ENCODE measurements at regions not wholly inside any gene's neighbourhood (a gene's known extent, or its start where the extent isn't known, plus 50 kb on each side); places are given as distances from the start of the nearest gene placed in this dataset.

DNA sequence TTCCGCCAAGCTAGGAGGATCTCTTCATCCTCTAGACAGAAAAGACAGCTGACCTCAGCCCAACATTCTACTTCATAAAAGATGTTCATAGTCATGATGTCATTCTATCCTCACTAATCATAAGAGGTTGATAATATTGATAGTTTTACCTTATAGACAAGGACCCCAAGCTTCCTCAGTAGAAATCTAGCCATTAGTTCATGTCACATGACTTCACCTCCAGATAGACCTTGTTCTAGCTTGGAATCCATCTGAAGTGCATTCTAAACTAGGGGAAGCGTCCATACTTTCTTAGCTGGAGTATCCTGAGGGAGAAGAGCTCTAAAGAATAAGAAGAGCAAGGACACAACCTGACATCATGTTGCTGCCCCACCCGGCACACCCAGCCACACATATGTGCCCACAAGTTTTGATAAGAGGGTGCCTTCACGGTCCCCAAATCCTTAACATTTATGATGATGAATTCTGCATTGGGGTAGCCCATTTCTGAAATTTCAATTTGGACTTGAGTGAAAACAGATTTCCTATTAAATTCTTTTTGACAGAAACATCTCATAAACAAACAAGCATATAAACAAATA lies 292.5 kb upstream of the STXBP5 start:
- Histone ChIP-seq H3K36me3 (ENCODE audit: insufficient read depth, low read depth, low read length) (no peaks in the 10 kb centered on the region), H3K27me3 (ENCODE audit: insufficient read depth, low read length) (no peaks in the 10 kb centered on the region), H3K9me3 (ENCODE audit: insufficient read depth, low read depth, low read length) (no peaks in the 10 kb centered on the region), H3K4me3 (ENCODE audit: low read length) (no peak overlapping the region), H3K4me1 (ENCODE audit: insufficient read depth, low read length) (peaks cover 15% of the 10 kb centered on the region), H3K9ac (ENCODE audit: low read depth, low read length) (no peak overlapping the region), H3K27ac (ENCODE audit: low read length) (no peak overlapping the region)

DNA sequence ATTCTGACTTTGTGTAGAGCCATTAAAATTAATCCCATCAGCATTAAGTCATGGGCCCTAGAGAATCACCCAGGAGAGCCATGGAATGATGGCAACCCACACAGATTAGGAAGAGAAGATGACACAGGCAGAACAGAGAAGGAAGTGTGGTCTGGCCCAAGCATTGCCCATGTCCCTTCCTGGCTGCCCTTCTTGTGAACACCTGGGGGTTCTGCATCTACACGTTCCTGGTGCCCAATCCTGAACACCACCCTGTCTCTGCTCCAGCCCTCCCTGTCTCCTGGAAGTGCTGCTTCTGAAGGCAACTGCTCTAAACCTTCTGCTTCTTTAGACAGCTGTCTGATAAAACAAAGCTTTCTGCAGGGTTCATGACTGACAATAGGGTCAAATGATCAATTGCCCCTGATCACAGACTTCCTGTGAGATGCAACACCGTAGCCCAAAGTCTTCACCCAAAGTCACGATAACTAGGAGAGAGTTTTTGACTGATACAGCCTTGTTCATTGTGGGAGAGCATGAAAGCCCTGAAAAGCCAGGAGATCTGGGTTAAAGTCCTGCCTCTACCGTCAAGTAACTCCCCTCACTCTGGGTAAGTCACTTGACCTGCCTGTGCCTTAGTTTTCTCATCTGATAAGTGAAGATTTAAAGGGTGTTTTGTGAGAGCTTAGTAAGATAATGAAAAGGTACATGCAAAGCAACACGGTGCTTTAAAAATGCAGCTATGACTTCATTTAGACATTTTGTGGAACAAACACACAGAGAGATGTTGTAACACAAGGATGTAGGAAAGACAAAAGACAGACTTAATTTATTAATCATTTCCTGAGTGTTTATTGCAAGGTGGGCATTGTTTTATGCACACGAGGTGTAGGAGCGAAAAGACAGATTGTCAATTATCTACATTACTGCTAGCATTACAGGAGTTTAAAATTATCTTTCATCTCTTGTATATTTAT lies 291.2 kb upstream of the STXBP5 start:
- peaks cover 15% of the 10 kb centered on the region for H3K4me1 ChIP-seq (ENCODE audit: insufficient read depth, low read length)
- H3K4me3 ChIP-seq (ENCODE audit: low read length) = no peak overlapping the region
- H3K27ac ChIP-seq (ENCODE audit: low read length) = no peak overlapping the region
- no peak overlapping the region for H3K9ac ChIP-seq (ENCODE audit: low read depth, low read length)
- no peaks in the 10 kb centered on the region for H3K9me3 ChIP-seq (ENCODE audit: insufficient read depth, low read depth, low read length)
- H3K27me3 ChIP-seq (ENCODE audit: insufficient read depth, low read length) = no peaks in the 10 kb centered on the region
- no peaks in the 10 kb centered on the region for H3K36me3 ChIP-seq (ENCODE audit: insufficient read depth, low read depth, low read length)

DNA sequence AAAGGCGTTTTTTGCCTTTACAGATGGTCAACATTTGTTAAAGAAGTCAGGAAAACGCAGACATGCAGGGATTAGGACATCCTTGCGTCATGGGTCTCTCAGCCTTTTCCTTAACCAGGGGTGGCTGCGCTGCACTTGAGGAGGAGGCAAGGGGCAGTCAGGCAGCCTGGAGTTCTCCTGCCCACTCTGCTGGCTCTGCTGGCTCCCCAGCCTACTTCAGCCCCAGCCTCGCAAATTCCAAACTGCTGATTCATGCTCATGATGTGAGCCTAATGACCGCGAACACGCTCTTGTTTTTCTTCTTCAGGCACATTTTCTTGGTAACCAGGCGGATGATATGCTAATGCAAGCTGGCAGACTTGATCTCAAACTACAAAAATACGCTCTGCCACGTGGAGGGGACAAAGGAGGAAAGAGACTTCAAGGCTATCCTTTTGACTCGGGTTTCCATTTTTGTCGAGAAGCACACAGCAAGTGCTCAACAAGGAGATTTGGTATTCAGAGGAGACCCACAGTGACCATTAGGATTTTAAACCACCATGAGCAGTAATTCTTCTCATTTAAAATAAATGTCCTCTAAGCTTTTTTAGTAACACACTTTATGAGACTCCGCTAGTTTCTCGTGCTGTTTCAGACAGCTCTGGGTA lies 290.3 kb upstream of the STXBP5 start:
- Histone ChIP-seq H3K27ac (ENCODE audit: low read length) (no peak overlapping the region), H3K9ac (ENCODE audit: low read depth, low read length) (peak overlapping the region; percentile 54; the same call in 1 of the 2 replicates)

GRCh38 chr6:146914489-146915483 lies 289.4 kb upstream of the STXBP5 start:
- Histone ChIP-seq H3K36me3 (ENCODE audit: insufficient read depth, low read depth, low read length) (no peaks in the 10 kb centered on the region), H3K27ac (ENCODE audit: low read length) (no peak overlapping the region), H3K4me3 (ENCODE audit: low read length) (no peak overlapping the region), H3K27me3 (ENCODE audit: insufficient read depth, low read length) (no peaks in the 10 kb centered on the region), H3K9me3 (ENCODE audit: insufficient read depth, low read depth, low read length) (no peaks in the 10 kb centered on the region), H3K9ac (ENCODE audit: low read depth, low read length) (peak overlapping the region; percentile 54; the same call in 1 of the 2 replicates), H3K4me1 (ENCODE audit: insufficient read depth, low read length) (peaks cover 15% of the 10 kb centered on the region)

More for the DNA sequence above, 290.3 kb upstream of the STXBP5 start:
- Histone ChIP-seq H3K36me3 (ENCODE audit: insufficient read depth, low read depth, low read length) (no peaks in the 10 kb centered on the region), H3K9me3 (ENCODE audit: insufficient read depth, low read depth, low read length) (no peaks in the 10 kb centered on the region), H3K4me1 (ENCODE audit: insufficient read depth, low read length) (peaks cover 15% of the 10 kb centered on the region), H3K4me3 (ENCODE audit: low read length) (no peak overlapping the region), H3K27me3 (ENCODE audit: insufficient read depth, low read length) (no peaks in the 10 kb centered on the region)

DNA sequence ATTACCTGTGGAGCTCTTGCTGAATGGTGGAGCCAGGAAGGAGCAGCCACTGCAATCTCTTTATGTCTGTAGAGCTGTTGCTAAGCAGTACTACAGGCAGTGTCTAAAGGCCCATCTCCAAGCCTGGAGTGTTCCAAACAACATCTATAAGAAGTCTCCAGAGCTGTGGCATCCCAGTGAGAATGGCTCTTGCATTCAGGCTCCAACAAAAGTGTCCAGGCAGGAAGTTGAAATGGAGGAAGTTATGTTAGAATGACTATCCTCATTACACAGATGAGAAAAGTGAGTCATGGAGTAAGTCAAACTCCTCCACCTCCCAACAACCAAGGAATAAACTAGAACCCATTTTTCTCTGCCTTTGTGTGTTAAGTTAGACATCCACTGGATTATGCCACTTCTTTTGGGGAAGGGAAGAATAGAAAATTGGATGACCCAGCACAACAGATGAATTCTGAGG lies 288.5 kb upstream of the STXBP5 start:
- Histone ChIP-seq H3K9ac (ENCODE audit: low read depth, low read length) (no peak overlapping the region), H3K4me3 (ENCODE audit: low read length) (no peak overlapping the region), H3K4me1 (ENCODE audit: insufficient read depth, low read length) (peaks cover 15% of the 10 kb centered on the region), H3K36me3 (ENCODE audit: insufficient read depth, low read depth, low read length) (no peaks in the 10 kb centered on the region), H3K27me3 (ENCODE audit: insufficient read depth, low read length) (no peaks in the 10 kb centered on the region), H3K9me3 (ENCODE audit: insufficient read depth, low read depth, low read length) (no peaks in the 10 kb centered on the region), H3K27ac (ENCODE audit: low read length) (no peak overlapping the region)

GRCh38 chr6:146916435-146917025 lies 287.7 kb upstream of the STXBP5 start:
- Histone ChIP-seq H3K9me3 (ENCODE audit: insufficient read depth, low read depth, low read length) (no peaks in the 10 kb centered on the region), H3K4me3 (ENCODE audit: low read length) (no peak overlapping the region), H3K36me3 (ENCODE audit: insufficient read depth, low read depth, low read length) (no peaks in the 10 kb centered on the region), H3K9ac (ENCODE audit: low read depth, low read length) (no peak overlapping the region), H3K27me3 (ENCODE audit: insufficient read depth, low read length) (no peaks in the 10 kb centered on the region), H3K27ac (ENCODE audit: low read length) (no peak overlapping the region), H3K4me1 (ENCODE audit: insufficient read depth, low read length) (peaks cover 15% of the 10 kb centered on the region)

DNA sequence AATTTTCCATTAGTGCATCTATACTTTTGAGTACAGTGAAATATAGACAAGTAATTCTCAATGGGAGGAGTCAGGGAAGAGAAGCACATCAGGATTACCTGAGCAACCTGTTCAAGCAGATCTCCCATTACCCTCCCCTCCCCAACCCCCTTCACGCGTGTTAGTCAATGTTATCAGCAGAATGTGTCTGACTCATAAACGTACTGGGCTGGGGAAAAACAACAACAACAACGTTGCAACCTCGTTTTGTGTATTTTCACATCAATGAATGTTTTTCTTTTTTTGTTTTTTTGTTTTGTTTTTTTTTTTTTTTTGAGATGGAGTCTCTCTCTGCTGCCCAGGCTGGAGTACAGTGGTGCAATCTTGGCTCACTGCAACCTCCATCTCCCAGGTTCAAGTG lies 287.0 kb upstream of the STXBP5 start:
- no peak overlapping the region for H3K9ac ChIP-seq (ENCODE audit: low read depth, low read length)
- H3K27me3 ChIP-seq (ENCODE audit: insufficient read depth, low read length) = no peaks in the 10 kb centered on the region
- H3K36me3 ChIP-seq (ENCODE audit: insufficient read depth, low read depth, low read length) = no peaks in the 10 kb centered on the region
- no peak overlapping the region for H3K4me3 ChIP-seq (ENCODE audit: low read length)
- no peaks in the 10 kb centered on the region for H3K9me3 ChIP-seq (ENCODE audit: insufficient read depth, low read depth, low read length)
- H3K27ac ChIP-seq (ENCODE audit: low read length) = no peak overlapping the region
- peaks cover 15% of the 10 kb centered on the region for H3K4me1 ChIP-seq (ENCODE audit: insufficient read depth, low read length)

GRCh38 chr6:146917979-146918378 lies 286.2 kb upstream of the STXBP5 start:
- no peaks in the 10 kb centered on the region for H3K27me3 ChIP-seq (ENCODE audit: insufficient read depth, low read length)
- H3K4me1 ChIP-seq (ENCODE audit: insufficient read depth, low read length) = peaks cover 15% of the 10 kb centered on the region
- no peaks in the 10 kb centered on the region for H3K9me3 ChIP-seq (ENCODE audit: insufficient read depth, low read depth, low read length)
- H3K9ac ChIP-seq (ENCODE audit: low read depth, low read length) = no peak overlapping the region
- H3K4me3 ChIP-seq (ENCODE audit: low read length) = no peak overlapping the region
- no peaks in the 10 kb centered on the region for H3K36me3 ChIP-seq (ENCODE audit: insufficient read depth, low read depth, low read length)
- H3K27ac ChIP-seq (ENCODE audit: low read length) = no peak overlapping the region

- Histone ChIP-seq H3K9ac (ENCODE audit: low read depth, low read length) (no peak overlapping the region), H3K36me3 (ENCODE audit: insufficient read depth, low read depth, low read length) (no peaks in the 10 kb centered on the region), H3K4me3 (ENCODE audit: low read length) (no peak overlapping the region), H3K27ac (ENCODE audit: low read length) (no peak overlapping the region), H3K4me1 (ENCODE audit: insufficient read depth, low read length) (peaks cover 5% of the 10 kb centered on the region), H3K9me3 (ENCODE audit: insufficient read depth, low read depth, low read length) (no peaks in the 10 kb centered on the region), H3K27me3 (ENCODE audit: insufficient read depth, low read length) (no peaks in the 10 kb centered on the region)
These were observed 285.2 kb upstream of the STXBP5 start for GRCh38 chr6:146919017-146919416.

- H3K36me3 ChIP-seq (ENCODE audit: insufficient read depth, low read depth, low read length) = no peaks in the 10 kb centered on the region
- H3K4me3 ChIP-seq (ENCODE audit: low read length) = no peak overlapping the region
- no peaks in the 10 kb centered on the region for H3K4me1 ChIP-seq (ENCODE audit: insufficient read depth, low read length)
- H3K9ac ChIP-seq (ENCODE audit: low read depth, low read length) = no peak overlapping the region
- no peaks in the 10 kb centered on the region for H3K27me3 ChIP-seq (ENCODE audit: insufficient read depth, low read length)
- H3K9me3 ChIP-seq (ENCODE audit: insufficient read depth, low read depth, low read length) = no peaks in the 10 kb centered on the region
- H3K27ac ChIP-seq (ENCODE audit: low read length) = no peak overlapping the region
These were observed 280.9 kb upstream of the STXBP5 start for GRCh38 chr6:146923205-146923833.

Data from iPS-20b (cell line).